SK-N-SH (cell line): ENCODE measurements at regions not wholly inside any gene's neighbourhood (a gene's known extent, or its start where the extent isn't known, plus 50 kb on each side); places are given as distances from the start of the nearest gene placed in this dataset.

Experiments used
- CTCF ChIP-seq: fragments of 200-600 bp; sonication (generic); IDR thresholded peaks from 2 replicates; pipeline ENCODE4 v1.6.1; 2017; ENCODE audit warnings: antibody characterized with exemption, mild to moderate bottlenecking, moderate library complexity
- EZH2phosphoT487 ChIP-seq: fragments of 200-600 bp; sonication (generic); IDR thresholded peaks from 2 replicates; pipeline ENCODE4 v1.6.1; 2017; ENCODE audit warnings: low read depth, mixed run types, mild to moderate bottlenecking, antibody characterized with exemption, moderate library complexity, borderline replicate concordance
- NRF1 ChIP-seq: IDR thresholded peaks from 2 replicates; pipeline ENCODE4 v1.6.1; 2012; ENCODE audit warnings: low read depth, mild to moderate bottlenecking, low read length
- TAF1 ChIP-seq: IDR thresholded peaks from 2 replicates; pipeline ENCODE4 v1.6.1; 2012; ENCODE audit warnings: low read depth, mild to moderate bottlenecking, low read length, moderate library complexity, borderline replicate concordance
- TEAD4 ChIP-seq: IDR thresholded peaks from 2 replicates; pipeline ENCODE4 v1.4.0; 2012; ENCODE audit warnings: mild to moderate bottlenecking, borderline replicate concordance; ENCODE audit not compliant: insufficient read depth
- TF ChIP-seq, protein P1 (sequence below): fragments of 150-350 bp; IDR thresholded peaks from 2 replicates; pipeline ENCODE4 v1.6.1; 2017; ENCODE audit warnings: antibody characterized with exemption, low read length, low read depth, borderline replicate concordance
- TF ChIP-seq, protein P2 (sequence below): IDR thresholded peaks from 2 replicates; pipeline ENCODE4 v1.4.0; 2012; ENCODE audit warnings: low read depth

- TF ChIP-seq NRF1 (no peak), CTCF (no peak), TAF1 (no peak), EZH2phosphoT487 (no peak), TEAD4 (no peak)
- TF ChIP-seq, protein P1, sequence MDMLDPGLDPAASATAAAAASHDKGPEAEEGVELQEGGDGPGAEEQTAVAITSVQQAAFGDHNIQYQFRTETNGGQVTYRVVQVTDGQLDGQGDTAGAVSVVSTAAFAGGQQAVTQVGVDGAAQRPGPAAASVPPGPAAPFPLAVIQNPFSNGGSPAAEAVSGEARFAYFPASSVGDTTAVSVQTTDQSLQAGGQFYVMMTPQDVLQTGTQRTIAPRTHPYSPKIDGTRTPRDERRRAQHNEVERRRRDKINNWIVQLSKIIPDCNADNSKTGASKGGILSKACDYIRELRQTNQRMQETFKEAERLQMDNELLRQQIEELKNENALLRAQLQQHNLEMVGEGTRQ, result no peak
- TF ChIP-seq, protein P2, sequence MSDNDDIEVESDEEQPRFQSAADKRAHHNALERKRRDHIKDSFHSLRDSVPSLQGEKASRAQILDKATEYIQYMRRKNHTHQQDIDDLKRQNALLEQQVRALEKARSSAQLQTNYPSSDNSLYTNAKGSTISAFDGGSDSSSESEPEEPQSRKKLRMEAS, result no peak
Measured at GRCh38 chr6:144575327-144575726, 290.2 kb downstream of the UTRN start.
